Fibroblast of lung (primary cell): ENCODE measurements at regions not wholly inside any gene's neighbourhood (a gene's known extent, or its start where the extent isn't known, plus 50 kb on each side); places are given as distances from the start of the nearest gene placed in this dataset.
"Not testable (repeated sequence)": the region's sequence is repeated elsewhere in the genome, so short reads cannot be mapped to it uniquely, and the experiment has no call there.

Experiments
- DNase-seq, 2 donors: peaks; one replicate each; pipeline versions ENCODE4 v3.0.0 to v3.0.0-alpha.2; 2010; ENCODE audit warnings: low read depth in 2 of 2
- H2AFZ ChIP-seq: 2 replicates; pipeline ENCODE4 v1.5.1; 2012; ENCODE audit warnings: low read length, control low read depth, inconsistent platforms
- H3K27ac ChIP-seq: 2 replicates; pipeline ENCODE4 v1.5.1; 2011; ENCODE audit warnings: low read length, control low read depth; ENCODE audit not compliant: insufficient read depth
- H3K27me3 ChIP-seq: 2 replicates; pipeline ENCODE4 v1.5.1; 2011; ENCODE audit warnings: mild to moderate bottlenecking, low read length; ENCODE audit not compliant: control insufficient read depth, insufficient read depth
- H3K36me3 ChIP-seq: 2 replicates; pipeline ENCODE4 v1.5.1; 2011; ENCODE audit warnings: low read length; ENCODE audit not compliant: control insufficient read depth, insufficient read depth
- H3K4me1 ChIP-seq: 2 replicates; pipeline ENCODE4 v1.5.1; 2011; ENCODE audit warnings: low read length; ENCODE audit not compliant: control insufficient read depth, insufficient read depth; ENCODE audit errors: extremely low read depth
- H3K4me2 ChIP-seq: 2 replicates; pipeline ENCODE4 v1.5.1; 2011; ENCODE audit warnings: low read length, control low read depth; ENCODE audit not compliant: insufficient read depth; ENCODE audit errors: extremely low read depth
- H3K4me3 ChIP-seq, 4 experiments: fragments of 200-600 bp in 1 of 4; sonication (generic) in 1 of 4; replicated peaks in 1 of 4; 2 replicates each; pipeline ENCODE4 v1.5.1; 2011 to 2016; ENCODE audit warnings: low read length in 4 of 4, low read depth in 3 of 4, mild to moderate bottlenecking in 3 of 4, control low read depth in 2 of 4, inconsistent platforms in 1 of 4, mixed read lengths in 1 of 4; ENCODE audit not compliant: insufficient read depth in 1 of 4; ENCODE audit errors: control extremely low read depth in 1 of 4
- H3K79me2 ChIP-seq: 2 replicates; pipeline ENCODE4 v1.5.1; 2012; ENCODE audit warnings: mild to moderate bottlenecking, low read length, inconsistent platforms; ENCODE audit not compliant: control insufficient read depth, insufficient read depth
- H3K9ac ChIP-seq: 2 replicates; pipeline ENCODE4 v1.5.1; 2011; ENCODE audit warnings: mild to moderate bottlenecking, low read length, control low read depth; ENCODE audit not compliant: insufficient read depth
- H3K9me3 ChIP-seq: 2 replicates; pipeline ENCODE4 v1.5.1; 2012; ENCODE audit warnings: low read depth, low read length; ENCODE audit not compliant: control insufficient read depth, insufficient read depth
- H4K20me1 ChIP-seq: 2 replicates; pipeline ENCODE4 v1.5.1; 2011; ENCODE audit warnings: low read length; ENCODE audit not compliant: control insufficient read depth, insufficient read depth; ENCODE audit errors: extremely low read depth
- EZH2 ChIP-seq: IDR thresholded peaks from 2 replicates; pipeline ENCODE4 v1.5.1; 2012; ENCODE audit warnings: low read length, control low read depth, mild to moderate bottlenecking; ENCODE audit errors: missing control alignments
- TF ChIP-seq, protein P1 (sequence below), 2 donors: IDR thresholded peaks in 1 of 2; conservative IDR thresholded peaks in 1 of 2; 1 replicate in 1 of 2; 2 replicates in 1 of 2; pipeline ENCODE4 v1.5.1; 2011 to 2012; ENCODE audit warnings: low read length in 2 of 2, control low read depth in 1 of 2, inconsistent platforms in 1 of 2, low read depth in 1 of 2, mild to moderate bottlenecking in 1 of 2

DNA sequence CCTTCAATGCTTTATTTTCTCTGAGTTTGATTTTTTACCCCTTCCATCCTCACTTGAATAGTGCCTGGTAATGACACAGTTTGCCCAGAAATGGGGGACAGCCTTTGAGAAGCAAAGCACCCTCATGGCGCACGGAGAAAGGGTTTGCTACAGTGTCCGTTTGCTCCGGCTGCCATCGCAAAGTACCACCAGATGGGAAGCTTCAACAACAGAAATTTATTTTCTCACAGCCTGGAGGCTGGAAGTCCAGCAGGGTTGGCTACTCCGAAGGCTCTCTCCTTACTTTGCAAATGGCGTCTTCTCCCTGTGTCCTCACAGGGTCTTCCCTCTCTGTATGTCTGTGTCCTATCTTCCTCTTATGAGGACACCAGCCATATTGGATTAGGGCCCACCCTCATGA is 327.7 kb upstream of the KAZN start:
- DNase-seq, result no peak
- Histone ChIP-seq H3K4me2 (no peak overlapping the region), H3K9me3 (no peaks in the 10 kb centered on the region)

DNA sequence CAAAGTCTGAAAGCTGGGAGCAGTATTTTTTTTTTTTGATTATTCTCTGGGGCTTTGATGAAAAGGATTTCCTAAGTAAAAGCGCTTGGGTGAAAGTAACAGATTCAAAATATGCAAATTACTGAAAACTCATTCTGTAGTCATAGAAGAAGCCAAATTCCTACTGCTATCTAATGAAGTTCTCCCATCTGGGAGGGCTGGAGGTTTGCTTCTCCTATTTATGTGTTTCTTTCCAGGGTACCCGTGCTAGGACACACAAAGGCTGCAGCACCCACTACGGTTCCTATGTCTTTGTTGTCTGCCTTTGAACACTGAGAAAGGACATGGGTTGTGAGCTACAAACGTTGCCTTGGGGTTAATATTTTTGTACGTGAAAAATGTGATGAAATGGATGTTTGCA is 324.7 kb upstream of the KAZN start:
- no peaks in the 10 kb centered on the region for H3K36me3 ChIP-seq
- TF ChIP-seq, protein P1, sequence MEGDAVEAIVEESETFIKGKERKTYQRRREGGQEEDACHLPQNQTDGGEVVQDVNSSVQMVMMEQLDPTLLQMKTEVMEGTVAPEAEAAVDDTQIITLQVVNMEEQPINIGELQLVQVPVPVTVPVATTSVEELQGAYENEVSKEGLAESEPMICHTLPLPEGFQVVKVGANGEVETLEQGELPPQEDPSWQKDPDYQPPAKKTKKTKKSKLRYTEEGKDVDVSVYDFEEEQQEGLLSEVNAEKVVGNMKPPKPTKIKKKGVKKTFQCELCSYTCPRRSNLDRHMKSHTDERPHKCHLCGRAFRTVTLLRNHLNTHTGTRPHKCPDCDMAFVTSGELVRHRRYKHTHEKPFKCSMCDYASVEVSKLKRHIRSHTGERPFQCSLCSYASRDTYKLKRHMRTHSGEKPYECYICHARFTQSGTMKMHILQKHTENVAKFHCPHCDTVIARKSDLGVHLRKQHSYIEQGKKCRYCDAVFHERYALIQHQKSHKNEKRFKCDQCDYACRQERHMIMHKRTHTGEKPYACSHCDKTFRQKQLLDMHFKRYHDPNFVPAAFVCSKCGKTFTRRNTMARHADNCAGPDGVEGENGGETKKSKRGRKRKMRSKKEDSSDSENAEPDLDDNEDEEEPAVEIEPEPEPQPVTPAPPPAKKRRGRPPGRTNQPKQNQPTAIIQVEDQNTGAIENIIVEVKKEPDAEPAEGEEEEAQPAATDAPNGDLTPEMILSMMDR (conservative IDR thresholded peaks at IDR 0.05 in 1 of 2, IDR thresholded peaks at IDR 0.05 in 1 of 2; ENCODE audit: low read depth in 1 of 2, low read length in 2 of 2), result no peak
- TF ChIP-seq EZH2, result no peak
- no peak overlapping the region for H3K27ac ChIP-seq
- no peak overlapping the region for H3K4me3 ChIP-seq
- no peaks in the 10 kb centered on the region for H3K9me3 ChIP-seq
- DNase-seq, result no peak
- no peak overlapping the region for H2AFZ ChIP-seq
- H3K4me1 ChIP-seq, result no peaks in the 10 kb centered on the region
- H4K20me1 ChIP-seq, result no peaks in the 10 kb centered on the region
- no peak overlapping the region for H3K4me2 ChIP-seq
- no peaks in the 10 kb centered on the region for H3K79me2 ChIP-seq
- H3K9ac ChIP-seq, result no peak overlapping the region
- no peaks in the 10 kb centered on the region for H3K27me3 ChIP-seq

More for the DNA sequence above, 327.7 kb upstream of the KAZN start:
- Histone ChIP-seq H3K27ac (no peak overlapping the region), H3K27me3 (no peaks in the 10 kb centered on the region), H2AFZ (no peak overlapping the region), H3K9ac (no peak overlapping the region), H4K20me1 (no peaks in the 10 kb centered on the region), H3K79me2 (no peaks in the 10 kb centered on the region), H3K4me3 (no peak overlapping the region), H3K36me3 (no peaks in the 10 kb centered on the region), H3K4me1 (no peaks in the 10 kb centered on the region)
- TF ChIP-seq, protein P1 (conservative IDR thresholded peaks at IDR 0.05 in 1 of 2, IDR thresholded peaks at IDR 0.05 in 1 of 2; ENCODE audit: low read depth in 1 of 2, low read length in 2 of 2), result no peak
- TF ChIP-seq EZH2, result no peak

DNA sequence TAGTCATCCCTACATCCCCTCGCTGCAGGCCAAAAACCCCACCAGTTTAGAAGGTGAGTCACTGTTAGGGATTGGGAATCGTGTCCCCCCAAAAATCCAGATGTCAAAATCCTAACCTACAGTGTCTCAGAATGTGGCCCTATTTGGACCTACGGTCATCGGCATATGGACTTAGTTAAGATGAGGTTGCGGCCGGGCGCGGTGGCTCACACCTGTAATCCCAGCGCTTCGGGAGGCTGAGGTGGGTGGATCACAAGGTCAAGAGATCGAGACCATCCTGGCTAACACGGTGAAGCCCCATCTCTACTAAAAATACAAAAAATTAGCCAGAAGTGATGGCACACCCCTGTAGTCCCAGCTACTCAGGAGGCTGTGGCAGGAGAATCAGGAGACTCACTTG is 318.6 kb upstream of the KAZN start:
- not testable (repeated sequence) for H4K20me1 ChIP-seq, H3K27me3 ChIP-seq, H3K9ac ChIP-seq, H3K79me2 ChIP-seq, H3K36me3 ChIP-seq, H3K9me3 ChIP-seq, H3K4me2 ChIP-seq, H3K4me3 ChIP-seq, H3K4me1 ChIP-seq, DNase-seq, H2AFZ ChIP-seq, H3K27ac ChIP-seq
